T-helper 17 cell (primary cell): ENCODE measurements at regions not wholly inside any gene's neighbourhood (a gene's known extent, or its start where the extent isn't known, plus 50 kb on each side); places are given as distances from the start of the nearest gene placed in this dataset.

Experiments
- ATAC-seq: fragments of 150-1000 bp; cut with Tn5 transposase; 2 replicates; pipeline ENCODE4 v1.10.0; 2021; ENCODE audit warnings: mild to moderate bottlenecking, moderate library complexity
- DNase-seq, 3 donors: peaks; one replicate each; pipeline versions ENCODE4 v3.0.0 to v3.0.0-alpha.2; 2020 to 2021
- H3K9me3 ChIP-seq: one replicate; pipeline ENCODE4 v1.7.0; 2013; ENCODE audit warnings: low read length, mild to moderate bottlenecking; ENCODE audit not compliant: control insufficient read depth, poor library complexity, severe bottlenecking
- H3K27ac Mint-ChIP-seq: one replicate; pipeline ENCODE4 v1.8.0; 2022; ENCODE audit warnings: mild to moderate bottlenecking, moderate library complexity, mixed read lengths
- H3K27me3 Mint-ChIP-seq: one replicate; pipeline ENCODE4 v1.8.0; 2022; ENCODE audit warnings: mixed read lengths
- H3K36me3 Mint-ChIP-seq: one replicate; pipeline ENCODE4 v1.8.0; 2022; ENCODE audit warnings: low read depth, mixed read lengths
- H3K4me1 Mint-ChIP-seq: one replicate; pipeline ENCODE4 v1.8.0; 2022; ENCODE audit warnings: mild to moderate bottlenecking, mixed read lengths
- H3K4me3 Mint-ChIP-seq: one replicate; pipeline ENCODE4 v1.8.0; 2022; ENCODE audit warnings: mild to moderate bottlenecking, moderate library complexity, mixed read lengths

DNA sequence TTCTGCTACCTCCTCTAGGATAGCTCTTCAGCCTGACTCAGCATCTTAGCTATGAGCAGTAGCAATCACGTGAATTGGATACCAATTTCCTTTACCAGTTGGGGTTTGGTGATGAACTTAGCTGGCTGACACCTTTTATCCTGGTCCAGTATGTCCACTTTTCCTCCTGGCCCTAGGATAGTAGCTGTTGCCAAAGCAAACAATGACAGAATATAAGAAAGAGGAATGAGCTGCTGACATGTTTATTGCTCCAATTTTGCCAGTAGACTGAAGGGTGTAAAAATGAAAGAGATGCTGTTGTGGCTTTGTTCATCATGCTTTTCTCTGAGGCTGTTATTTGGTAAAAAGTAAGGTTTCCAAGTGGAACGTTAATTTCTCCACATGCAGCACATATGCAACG is 168.3 kb upstream of the JAG1 start:
- no peaks in the 10 kb centered on the region for H3K9me3 ChIP-seq
- no peaks in the 10 kb centered on the region for H3K27me3 Mint-ChIP-seq
- no peak for DNase-seq
- H3K27ac Mint-ChIP-seq: no peak overlapping the region
- H3K4me1 Mint-ChIP-seq: no peaks in the 10 kb centered on the region
- no peak for ATAC-seq
- H3K4me3 Mint-ChIP-seq: no peak overlapping the region
- H3K36me3 Mint-ChIP-seq: no peaks in the 10 kb centered on the region

DNA sequence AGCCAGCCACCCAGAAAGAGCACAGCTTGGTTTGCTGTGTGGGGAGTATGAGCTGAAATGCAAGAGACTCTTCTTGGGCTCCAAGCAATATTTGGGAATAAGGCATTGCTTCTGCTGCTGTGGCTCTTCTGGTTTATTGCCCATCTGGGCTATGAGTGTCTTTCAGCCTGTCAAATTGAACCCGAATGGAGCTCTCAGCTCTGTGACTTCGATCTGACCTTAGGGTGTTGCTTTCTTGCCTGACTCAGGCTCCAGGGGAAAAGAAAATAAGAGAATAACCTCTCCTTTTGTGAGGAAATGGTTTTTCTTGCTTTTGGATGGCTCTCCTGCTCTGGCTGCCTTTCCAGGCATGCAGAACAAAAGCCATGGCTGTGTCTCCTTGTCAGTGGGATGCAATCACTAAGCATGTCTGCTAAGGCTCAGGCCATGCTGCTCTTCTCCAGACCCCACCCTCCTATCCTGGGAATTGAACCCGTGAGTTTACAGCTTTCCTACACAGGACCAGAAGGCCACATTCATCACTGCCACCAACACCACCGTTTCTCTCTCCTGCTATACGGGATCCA is 169.4 kb upstream of the JAG1 start:
- Mint-ChIP-seq H3K4me1 (no peaks in the 10 kb centered on the region), H3K36me3 (no peaks in the 10 kb centered on the region), H3K4me3 (no peak overlapping the region), H3K27me3 (no peaks in the 10 kb centered on the region), H3K27ac (no peak overlapping the region)
- ATAC-seq (no peak), DNase-seq (no peak)
- H3K9me3 ChIP-seq: no peaks in the 10 kb centered on the region

DNA sequence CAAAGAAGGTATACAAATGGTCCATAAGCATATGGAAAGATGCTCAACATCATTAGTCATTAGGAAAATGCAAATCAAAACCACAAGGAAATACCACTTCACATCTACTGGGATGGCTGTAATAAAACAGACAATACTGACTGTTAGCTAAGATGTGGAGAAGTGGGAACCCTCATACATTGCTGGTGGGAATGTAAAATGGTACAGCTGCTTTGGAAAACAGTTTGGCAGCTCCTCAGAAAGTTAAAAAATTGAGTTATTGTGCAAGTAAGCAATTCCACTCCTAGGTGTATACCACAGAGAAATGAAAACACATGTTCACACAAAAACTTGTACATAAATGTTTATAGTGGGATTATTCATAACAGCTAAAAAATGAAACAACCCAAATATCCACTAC is 173.0 kb upstream of the JAG1 start:
- ATAC-seq (no peak), DNase-seq (no peak)
- H3K36me3 Mint-ChIP-seq: no peaks in the 10 kb centered on the region
- H3K4me3 Mint-ChIP-seq: no peak overlapping the region
- H3K27ac Mint-ChIP-seq: no peak overlapping the region
- H3K27me3 Mint-ChIP-seq: no peaks in the 10 kb centered on the region
- H3K9me3 ChIP-seq: no peaks in the 10 kb centered on the region
- H3K4me1 Mint-ChIP-seq: no peaks in the 10 kb centered on the region

DNA sequence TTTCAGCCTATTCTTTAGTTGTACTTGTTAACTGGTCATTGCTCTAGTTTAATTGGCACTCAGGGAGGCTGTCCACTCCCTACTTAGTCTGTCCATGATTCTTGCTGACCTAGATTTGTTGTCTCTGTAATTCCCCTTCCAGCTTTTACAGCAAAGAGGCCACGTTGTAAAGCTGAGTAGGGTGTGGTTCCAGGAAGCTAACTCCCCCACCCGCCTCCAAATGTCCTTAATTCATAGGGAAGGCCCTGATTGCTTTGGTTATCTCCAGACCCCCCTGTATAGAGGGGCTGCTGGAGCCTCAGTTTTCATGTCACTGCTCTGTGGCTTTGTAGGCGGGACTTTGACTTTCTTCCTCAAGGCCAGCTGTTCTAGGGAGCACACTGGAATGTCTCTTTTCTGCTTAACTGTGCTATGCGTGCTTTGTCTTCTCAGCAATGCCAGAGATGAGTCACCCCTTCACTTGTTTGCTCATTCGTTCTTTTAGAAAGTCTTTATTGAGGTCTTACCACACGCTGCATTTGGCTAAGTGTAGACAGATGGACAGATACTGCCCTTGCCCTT is 175.1 kb upstream of the JAG1 start:
- Mint-ChIP-seq H3K27me3 (no peaks in the 10 kb centered on the region), H3K4me3 (no peak overlapping the region), H3K4me1 (no peaks in the 10 kb centered on the region), H3K36me3 (no peaks in the 10 kb centered on the region), H3K27ac (no peak overlapping the region)
- ATAC-seq (no peak), DNase-seq (no peak)
- no peaks in the 10 kb centered on the region for H3K9me3 ChIP-seq

DNA sequence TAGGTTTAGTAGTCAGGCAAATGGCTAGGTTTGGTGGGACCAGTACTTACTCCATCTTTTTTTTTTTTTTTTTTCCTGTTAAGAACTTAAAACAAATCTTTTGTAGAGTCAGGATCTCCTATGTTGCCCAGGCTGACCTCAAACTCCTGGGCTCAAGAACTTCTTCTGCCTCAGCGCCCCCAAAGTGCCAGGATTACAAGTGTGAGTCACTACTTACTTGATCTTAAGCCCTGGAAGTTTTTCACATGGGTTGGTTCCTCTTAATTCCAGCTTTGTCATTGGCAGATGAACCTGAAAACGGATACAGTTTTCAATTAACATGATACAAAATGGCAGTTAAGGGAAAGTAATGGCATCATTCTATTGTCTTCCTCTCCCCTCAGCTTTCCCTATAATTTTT is 179.4 kb upstream of the JAG1 start:
- Mint-ChIP-seq H3K27ac (no peak overlapping the region), H3K4me1 (no peaks in the 10 kb centered on the region), H3K27me3 (no peaks in the 10 kb centered on the region), H3K36me3 (no peaks in the 10 kb centered on the region), H3K4me3 (no peak overlapping the region)
- ATAC-seq (no peak), DNase-seq (no peak)
- no peaks in the 10 kb centered on the region for H3K9me3 ChIP-seq

DNA sequence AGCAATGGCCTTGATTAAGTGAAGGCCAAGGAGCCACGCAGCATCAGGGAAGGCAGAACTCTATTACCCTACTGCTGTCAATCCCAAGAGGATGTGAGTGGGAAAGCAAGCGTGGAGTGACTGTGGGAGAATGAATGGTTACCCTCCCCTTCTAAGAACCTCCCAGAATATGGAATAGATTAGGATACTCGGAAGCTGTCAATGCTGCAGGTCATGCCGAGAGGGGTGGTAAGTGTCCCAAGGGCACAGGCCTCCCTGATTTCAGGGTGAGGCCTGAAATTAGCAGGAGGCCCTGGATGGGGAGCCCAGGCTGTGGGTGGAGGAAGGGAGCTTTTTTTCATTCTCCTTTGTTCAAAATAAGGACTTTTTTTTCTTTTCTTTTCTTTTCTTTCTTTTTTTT is 179.9 kb upstream of the JAG1 start:
- no peak for ATAC-seq
- H3K27ac Mint-ChIP-seq: no peak overlapping the region
- no peaks in the 10 kb centered on the region for H3K36me3 Mint-ChIP-seq
- H3K4me1 Mint-ChIP-seq: no peaks in the 10 kb centered on the region
- no peak overlapping the region for H3K4me3 Mint-ChIP-seq
- no peaks in the 10 kb centered on the region for H3K9me3 ChIP-seq
- no peak for DNase-seq
- H3K27me3 Mint-ChIP-seq: no peaks in the 10 kb centered on the region

DNA sequence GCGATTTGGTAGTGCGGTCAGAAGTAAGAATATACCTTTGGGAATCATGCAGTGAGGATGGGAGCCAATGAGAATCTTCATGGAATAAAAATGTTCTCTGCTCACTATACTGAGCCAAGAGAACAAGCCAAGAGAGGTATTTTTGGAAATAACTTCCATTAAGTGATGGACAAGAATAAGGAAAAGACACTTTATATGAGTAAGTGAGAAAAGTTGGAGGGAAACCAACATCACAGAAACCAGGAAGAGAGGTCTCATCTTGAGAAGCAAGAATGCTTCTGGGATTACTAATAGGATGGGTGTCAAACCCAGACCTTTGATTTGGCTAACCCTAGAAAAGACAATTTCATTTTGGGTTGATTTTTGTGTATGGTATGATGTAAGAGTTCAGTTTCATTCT is 181.2 kb upstream of the JAG1 start:
- no peak overlapping the region for H3K4me3 Mint-ChIP-seq
- DNase-seq (no peak), ATAC-seq (no peak)
- H3K9me3 ChIP-seq: no peaks in the 10 kb centered on the region
- H3K27ac Mint-ChIP-seq: no peak overlapping the region
- H3K4me1 Mint-ChIP-seq: no peaks in the 10 kb centered on the region
- H3K27me3 Mint-ChIP-seq: no peaks in the 10 kb centered on the region
- no peaks in the 10 kb centered on the region for H3K36me3 Mint-ChIP-seq

DNA sequence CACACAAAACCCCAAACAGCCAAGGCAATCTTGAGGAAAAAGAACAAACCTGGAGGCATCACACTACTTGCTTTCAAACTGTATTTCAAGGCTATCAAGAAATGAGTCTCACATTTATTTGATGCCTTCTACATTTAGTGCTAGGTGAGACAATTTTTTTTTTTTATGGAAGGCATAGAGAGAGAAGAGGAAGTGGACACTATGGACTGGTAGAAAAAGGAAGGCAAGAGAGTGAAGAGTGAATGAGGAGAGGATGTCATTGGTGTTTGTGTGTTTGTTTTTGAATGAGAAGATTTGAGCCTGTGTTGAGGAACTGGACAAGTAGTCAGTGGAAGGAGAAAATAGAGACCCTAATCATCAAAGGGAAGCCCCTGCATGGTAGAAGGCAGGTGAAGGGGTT is 182.0 kb upstream of the JAG1 start:
- Mint-ChIP-seq H3K27me3 (no peaks in the 10 kb centered on the region), H3K27ac (no peak overlapping the region), H3K36me3 (no peaks in the 10 kb centered on the region), H3K4me1 (no peaks in the 10 kb centered on the region), H3K4me3 (no peak overlapping the region)
- no peak for ATAC-seq
- no peak for DNase-seq
- no peaks in the 10 kb centered on the region for H3K9me3 ChIP-seq

DNA sequence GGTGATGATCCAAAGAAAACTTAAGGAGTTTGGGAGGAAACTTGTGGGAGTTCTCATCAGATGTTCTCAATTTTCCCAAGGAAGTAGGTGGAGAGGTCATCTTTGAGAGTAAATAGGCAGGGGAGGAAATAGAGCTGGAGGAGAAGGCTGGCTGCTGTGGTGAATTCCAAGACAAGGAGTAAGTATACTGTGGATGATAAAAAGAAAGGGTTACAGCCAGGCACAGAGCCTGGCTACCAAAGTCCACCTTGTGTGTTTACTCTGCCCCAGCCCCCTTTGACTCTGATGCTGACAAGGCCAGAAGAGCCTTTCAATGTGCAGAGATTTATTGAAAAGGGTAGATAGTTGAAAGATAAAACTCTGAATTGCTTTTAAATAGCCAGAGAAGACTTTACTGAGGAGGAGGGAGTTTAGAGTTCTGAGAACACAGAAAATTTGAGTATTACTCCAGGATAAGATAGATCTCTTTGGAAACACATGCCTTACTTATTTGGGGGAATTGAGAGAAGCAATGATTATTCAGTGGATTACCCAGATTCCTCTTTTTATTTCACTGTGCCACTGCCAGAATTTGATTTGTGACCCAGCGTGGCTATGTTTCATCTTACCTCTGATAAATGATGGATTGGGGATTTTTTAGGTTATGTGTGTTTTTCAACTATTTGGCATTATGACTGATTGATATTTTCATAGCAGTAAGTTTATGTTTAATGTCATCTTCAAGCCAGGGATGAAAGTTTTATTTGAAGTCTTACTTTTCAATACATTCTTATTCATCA is 182.6 kb upstream of the JAG1 start:
- Mint-ChIP-seq H3K27me3 (no peaks in the 10 kb centered on the region), H3K4me3 (no peak overlapping the region), H3K36me3 (no peaks in the 10 kb centered on the region), H3K27ac (no peak overlapping the region), H3K4me1 (no peaks in the 10 kb centered on the region)
- H3K9me3 ChIP-seq: no peaks in the 10 kb centered on the region
- ATAC-seq: no peak
- no peak for DNase-seq

DNA sequence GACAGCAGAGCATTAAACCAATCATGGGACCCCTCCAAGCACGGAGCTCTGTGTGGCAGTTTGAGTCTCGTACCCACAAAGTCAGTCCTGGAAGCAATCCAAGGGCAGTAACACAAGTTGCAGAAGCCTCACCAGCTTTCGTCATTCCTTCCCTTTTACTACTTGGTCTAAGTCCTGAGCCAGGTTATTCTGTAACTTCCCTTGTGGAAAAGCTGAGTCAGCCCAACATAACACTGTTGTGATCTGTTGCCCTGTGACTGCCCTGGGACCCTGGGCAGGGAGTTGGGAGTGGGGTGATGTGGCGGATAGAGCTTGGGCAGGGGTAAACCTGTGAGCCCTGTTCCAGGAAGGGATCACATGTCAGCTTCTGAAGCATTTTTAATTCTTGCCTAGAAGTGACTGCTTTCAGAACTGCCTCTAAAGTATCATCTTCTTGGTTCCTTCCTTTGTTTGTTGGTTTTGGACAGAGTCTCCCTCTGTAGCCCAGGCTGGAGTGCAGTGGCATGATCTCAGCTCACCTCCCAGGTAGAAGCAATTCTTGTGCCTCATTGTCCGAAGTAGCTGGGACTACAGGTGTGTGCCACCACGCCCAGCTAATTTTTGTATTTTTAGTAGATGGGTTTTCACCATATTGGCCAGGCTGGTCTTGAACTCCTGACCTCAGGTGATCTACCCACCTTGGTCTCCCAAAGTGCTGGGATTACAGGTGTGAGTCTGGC is 183.7 kb upstream of the JAG1 start:
- H3K36me3 Mint-ChIP-seq: no peaks in the 10 kb centered on the region

DNA sequence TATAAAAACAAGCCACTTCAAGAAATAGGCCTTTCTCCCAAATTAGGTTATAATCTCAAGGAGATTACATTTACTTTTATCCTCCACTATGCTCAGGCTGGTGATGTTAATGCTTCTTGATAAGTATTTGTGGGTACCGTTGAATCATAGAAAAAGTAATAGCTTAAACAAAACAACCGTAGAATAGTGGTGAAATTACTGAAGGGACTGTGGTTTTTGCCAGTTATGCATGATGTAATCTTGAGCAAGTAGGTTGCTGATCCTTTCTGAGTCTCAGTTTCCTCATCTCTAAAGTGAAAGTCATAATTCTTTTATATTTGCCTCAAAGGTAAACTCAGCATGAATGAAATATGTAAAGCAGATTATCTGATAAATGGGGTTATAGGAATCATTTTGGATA is 187.3 kb upstream of the JAG1 start:
- Mint-ChIP-seq H3K27ac (no peak overlapping the region), H3K4me3 (no peak overlapping the region)

More for the DNA sequence above, 183.7 kb upstream of the JAG1 start:
- ATAC-seq: no peak
- no peak for DNase-seq
- no peak overlapping the region for H3K27ac Mint-ChIP-seq
- no peaks in the 10 kb centered on the region for H3K9me3 ChIP-seq
- no peaks in the 10 kb centered on the region for H3K27me3 Mint-ChIP-seq
- no peaks in the 10 kb centered on the region for H3K4me1 Mint-ChIP-seq
- no peak overlapping the region for H3K4me3 Mint-ChIP-seq

DNA sequence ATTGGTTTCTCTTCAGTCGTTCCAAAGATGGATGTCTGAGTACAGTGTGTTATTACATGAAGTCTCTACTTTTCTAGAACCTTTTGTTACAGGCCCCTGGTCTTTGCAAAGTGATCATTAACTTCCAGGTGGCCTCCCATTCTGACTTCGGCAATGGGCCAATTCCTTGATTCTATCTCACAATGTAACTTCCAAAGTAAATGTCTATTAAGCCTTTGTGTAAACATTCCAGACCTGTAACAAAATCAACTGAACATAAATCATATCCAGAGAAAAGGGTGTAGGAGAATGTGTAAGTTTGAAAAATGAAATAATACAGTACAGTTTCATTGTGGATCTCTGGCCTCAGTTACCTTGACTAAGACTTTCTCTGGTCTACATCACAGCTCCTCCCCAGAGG is 187.8 kb upstream of the JAG1 start:
- no peak overlapping the region for H3K4me3 Mint-ChIP-seq
- no peaks in the 10 kb centered on the region for H3K4me1 Mint-ChIP-seq
- DNase-seq: no peak
- no peaks in the 10 kb centered on the region for H3K36me3 Mint-ChIP-seq
- no peaks in the 10 kb centered on the region for H3K9me3 ChIP-seq
- no peak for ATAC-seq
- no peak overlapping the region for H3K27ac Mint-ChIP-seq
- no peaks in the 10 kb centered on the region for H3K27me3 Mint-ChIP-seq

More for the DNA sequence above, 187.3 kb upstream of the JAG1 start:
- no peaks in the 10 kb centered on the region for H3K9me3 ChIP-seq
- H3K4me1 Mint-ChIP-seq: no peaks in the 10 kb centered on the region
- no peaks in the 10 kb centered on the region for H3K36me3 Mint-ChIP-seq
- no peaks in the 10 kb centered on the region for H3K27me3 Mint-ChIP-seq
- ATAC-seq: no peak
- DNase-seq: no peak

DNA sequence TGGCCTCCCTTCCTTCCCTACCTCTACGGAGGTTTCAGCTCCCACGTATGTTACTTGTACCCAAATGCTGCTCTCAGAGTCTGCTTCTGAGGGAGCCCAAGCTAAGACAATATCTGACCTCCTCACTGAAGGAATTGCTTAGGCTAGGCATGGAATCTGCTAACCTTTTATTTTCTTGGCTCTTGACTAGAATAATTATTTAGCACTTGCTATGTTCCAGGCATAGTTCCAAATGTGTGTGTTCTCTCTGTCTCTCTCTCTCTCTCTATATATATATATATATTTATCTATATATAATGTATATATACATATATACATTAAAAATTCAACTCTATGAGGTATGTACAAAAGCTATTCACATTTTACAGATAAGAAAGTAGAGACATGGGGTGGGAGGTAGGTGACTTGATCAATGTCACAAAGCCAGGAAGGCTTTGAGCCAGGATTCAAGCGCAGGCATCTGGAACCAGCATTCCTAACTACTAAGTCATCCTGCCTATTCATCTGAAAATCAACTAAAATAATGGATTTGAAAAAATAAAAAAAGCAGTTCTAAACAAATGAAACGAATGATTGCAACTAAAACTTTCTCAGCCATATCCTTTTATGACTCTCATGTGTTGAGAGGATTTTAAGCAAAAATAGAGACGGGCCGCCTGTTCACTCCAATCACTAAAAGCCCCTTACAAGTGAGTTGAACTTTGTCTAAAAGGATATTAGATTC is 189.7 kb upstream of the JAG1 start:
- Mint-ChIP-seq H3K27ac (no peak overlapping the region), H3K27me3 (no peaks in the 10 kb centered on the region), H3K4me3 (no peak overlapping the region)

More for the DNA sequence above, 189.7 kb upstream of the JAG1 start:
- no peak for ATAC-seq
- no peaks in the 10 kb centered on the region for H3K9me3 ChIP-seq
- Mint-ChIP-seq H3K36me3 (no peaks in the 10 kb centered on the region), H3K4me1 (no peaks in the 10 kb centered on the region)
- DNase-seq: no peak
